HepG2 (cell line): ENCODE measurements at regions not wholly inside any gene's neighbourhood (a gene's known extent, or its start where the extent isn't known, plus 50 kb on each side); places are given as distances from the start of the nearest gene placed in this dataset.

Experiments
- CCDC6 ChIP-seq: sonication (generic); formaldehyde crosslinking; IDR thresholded peaks from 2 replicates; pipeline ENCODE4 v1.8.1; 2022; ENCODE audit warnings: mild to moderate bottlenecking, missing genetic modification reagents, moderate library complexity
- HDAC2 ChIP-seq: sonication (generic); formaldehyde crosslinking; IDR thresholded peaks from 2 replicates; pipeline ENCODE4 v1.4.0; 2020; ENCODE audit warnings: missing genetic modification reagents
- HNRNPK ChIP-seq: fragments of 200-400 bp; formaldehyde crosslinking; IDR thresholded peaks from 2 replicates; pipeline ENCODE4 v1.6.1; 2018; ENCODE audit warnings: low read length, low read depth, moderate library complexity, mild to moderate bottlenecking; ENCODE audit not compliant: poor library complexity, severe bottlenecking
- RELA ChIP-seq: sonication (generic); formaldehyde crosslinking; IDR thresholded peaks from 2 replicates; pipeline ENCODE4 v1.4.0; 2020; ENCODE audit warnings: missing genetic modification reagents
- RFX5 ChIP-seq: IDR thresholded peaks from 2 replicates; pipeline ENCODE4 v1.6.1; 2011; ENCODE audit warnings: low read depth, low read length, improper control_type of control experiment
- ZNF143 ChIP-seq: sonication (generic); formaldehyde crosslinking; IDR thresholded peaks from 2 replicates; pipeline ENCODE4 v1.4.0; 2020; ENCODE audit warnings: missing genetic modification reagents
- ZNF605 ChIP-seq: sonication (generic); formaldehyde crosslinking; IDR thresholded peaks from 2 replicates; pipeline ENCODE4 v1.8.0; 2022; ENCODE audit warnings: mild to moderate bottlenecking, missing genetic modification reagents
- ZSCAN12 ChIP-seq: sonication (generic); formaldehyde crosslinking; IDR thresholded peaks from 2 replicates; pipeline ENCODE4 v1.9.0; 2021; ENCODE audit warnings: mild to moderate bottlenecking, missing genetic modification reagents
- TF ChIP-seq, protein P1 (sequence below): sonication (generic); formaldehyde crosslinking; IDR thresholded peaks from 2 replicates; pipeline ENCODE4 v1.5.0; 2020; ENCODE audit warnings: mild to moderate bottlenecking, missing genetic modification reagents, moderate library complexity
- TF ChIP-seq, protein P2 (sequence below): sonication (generic); formaldehyde crosslinking; IDR thresholded peaks from 2 replicates; pipeline ENCODE4 v1.5.0; 2020; ENCODE audit warnings: missing genetic modification reagents

DNA sequence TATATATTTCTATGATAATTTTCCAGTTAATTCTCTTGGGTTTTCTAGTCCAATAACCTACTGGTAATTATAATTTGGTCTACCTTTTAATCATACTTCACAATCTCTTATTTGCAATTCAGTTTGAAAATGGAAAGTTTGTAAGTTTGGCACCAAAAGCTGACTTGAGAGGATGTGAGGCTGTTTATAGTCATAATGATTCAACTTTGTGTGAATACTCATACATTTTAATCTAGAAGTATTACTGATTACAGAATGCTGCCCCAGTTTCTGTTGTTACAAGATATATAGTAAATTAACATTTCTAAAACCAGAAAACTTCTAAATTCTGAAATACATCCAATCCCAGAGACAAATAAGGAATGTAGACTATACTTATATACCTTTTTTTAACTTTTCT lies 158.2 kb downstream of the SLC38A4 start:
- TF ChIP-seq HNRNPK = no peak
- no peak for TF ChIP-seq ZNF605
- TF ChIP-seq, protein P1, sequence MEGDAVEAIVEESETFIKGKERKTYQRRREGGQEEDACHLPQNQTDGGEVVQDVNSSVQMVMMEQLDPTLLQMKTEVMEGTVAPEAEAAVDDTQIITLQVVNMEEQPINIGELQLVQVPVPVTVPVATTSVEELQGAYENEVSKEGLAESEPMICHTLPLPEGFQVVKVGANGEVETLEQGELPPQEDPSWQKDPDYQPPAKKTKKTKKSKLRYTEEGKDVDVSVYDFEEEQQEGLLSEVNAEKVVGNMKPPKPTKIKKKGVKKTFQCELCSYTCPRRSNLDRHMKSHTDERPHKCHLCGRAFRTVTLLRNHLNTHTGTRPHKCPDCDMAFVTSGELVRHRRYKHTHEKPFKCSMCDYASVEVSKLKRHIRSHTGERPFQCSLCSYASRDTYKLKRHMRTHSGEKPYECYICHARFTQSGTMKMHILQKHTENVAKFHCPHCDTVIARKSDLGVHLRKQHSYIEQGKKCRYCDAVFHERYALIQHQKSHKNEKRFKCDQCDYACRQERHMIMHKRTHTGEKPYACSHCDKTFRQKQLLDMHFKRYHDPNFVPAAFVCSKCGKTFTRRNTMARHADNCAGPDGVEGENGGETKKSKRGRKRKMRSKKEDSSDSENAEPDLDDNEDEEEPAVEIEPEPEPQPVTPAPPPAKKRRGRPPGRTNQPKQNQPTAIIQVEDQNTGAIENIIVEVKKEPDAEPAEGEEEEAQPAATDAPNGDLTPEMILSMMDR (CRISPR knock-in tag) = no peak
- TF ChIP-seq HDAC2 (CRISPR knock-in tag) = no peak
- no peak for TF ChIP-seq ZSCAN12 (CRISPR knock-in tag)
- TF ChIP-seq RELA (CRISPR knock-in tag) = no peak
- TF ChIP-seq, protein P2, sequence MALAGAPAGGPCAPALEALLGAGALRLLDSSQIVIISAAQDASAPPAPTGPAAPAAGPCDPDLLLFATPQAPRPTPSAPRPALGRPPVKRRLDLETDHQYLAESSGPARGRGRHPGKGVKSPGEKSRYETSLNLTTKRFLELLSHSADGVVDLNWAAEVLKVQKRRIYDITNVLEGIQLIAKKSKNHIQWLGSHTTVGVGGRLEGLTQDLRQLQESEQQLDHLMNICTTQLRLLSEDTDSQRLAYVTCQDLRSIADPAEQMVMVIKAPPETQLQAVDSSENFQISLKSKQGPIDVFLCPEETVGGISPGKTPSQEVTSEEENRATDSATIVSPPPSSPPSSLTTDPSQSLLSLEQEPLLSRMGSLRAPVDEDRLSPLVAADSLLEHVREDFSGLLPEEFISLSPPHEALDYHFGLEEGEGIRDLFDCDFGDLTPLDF (CRISPR knock-in tag) = no peak
- TF ChIP-seq RFX5 = no peak
- no peak for TF ChIP-seq ZNF143
- TF ChIP-seq CCDC6 (CRISPR knock-in tag) = no peak
